LNCaP clone FGC (cell line): ENCODE measurements at regions not wholly inside any gene's neighbourhood (a gene's known extent, or its start where the extent isn't known, plus 50 kb on each side); places are given as distances from the start of the nearest gene placed in this dataset.

Experiments
- DNase-seq: peaks from one replicate; pipeline ENCODE4 v3.0.0-alpha.2; 2011; ENCODE audit warnings: low read depth
- H3K4me3 ChIP-seq: 2 replicates; pipeline ENCODE4 v1.5.1; 2011; ENCODE audit warnings: mild to moderate bottlenecking, low read depth, low read length, control low read depth
- TF ChIP-seq, protein P1 (sequence below): IDR thresholded peaks from 2 replicates; pipeline ENCODE4 v1.5.1; 2012; ENCODE audit warnings: mild to moderate bottlenecking; ENCODE audit not compliant: control insufficient read depth, insufficient read depth; ENCODE audit errors: extremely low read depth

DNA sequence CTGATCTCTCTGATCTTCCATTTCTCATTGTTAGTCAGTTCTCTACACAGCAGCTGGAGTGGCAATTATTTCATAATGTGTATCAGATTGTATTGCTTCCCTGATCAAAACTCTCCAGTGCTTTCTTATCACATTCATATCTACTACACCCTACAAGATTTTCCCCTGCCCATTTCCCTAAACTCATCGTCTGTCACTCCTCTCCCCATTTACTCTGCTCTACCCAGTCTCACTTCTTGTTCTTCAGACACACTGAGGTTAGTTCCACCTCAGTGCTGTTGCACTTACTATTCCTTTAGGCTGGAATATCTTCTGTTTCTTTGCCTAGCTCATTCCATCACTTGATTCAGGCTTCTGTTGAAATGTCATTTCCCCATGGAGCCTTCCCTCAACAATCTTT lies 197.1 kb downstream of the SATB1 start:
- DNase-seq = no peak
- TF ChIP-seq, protein P1, sequence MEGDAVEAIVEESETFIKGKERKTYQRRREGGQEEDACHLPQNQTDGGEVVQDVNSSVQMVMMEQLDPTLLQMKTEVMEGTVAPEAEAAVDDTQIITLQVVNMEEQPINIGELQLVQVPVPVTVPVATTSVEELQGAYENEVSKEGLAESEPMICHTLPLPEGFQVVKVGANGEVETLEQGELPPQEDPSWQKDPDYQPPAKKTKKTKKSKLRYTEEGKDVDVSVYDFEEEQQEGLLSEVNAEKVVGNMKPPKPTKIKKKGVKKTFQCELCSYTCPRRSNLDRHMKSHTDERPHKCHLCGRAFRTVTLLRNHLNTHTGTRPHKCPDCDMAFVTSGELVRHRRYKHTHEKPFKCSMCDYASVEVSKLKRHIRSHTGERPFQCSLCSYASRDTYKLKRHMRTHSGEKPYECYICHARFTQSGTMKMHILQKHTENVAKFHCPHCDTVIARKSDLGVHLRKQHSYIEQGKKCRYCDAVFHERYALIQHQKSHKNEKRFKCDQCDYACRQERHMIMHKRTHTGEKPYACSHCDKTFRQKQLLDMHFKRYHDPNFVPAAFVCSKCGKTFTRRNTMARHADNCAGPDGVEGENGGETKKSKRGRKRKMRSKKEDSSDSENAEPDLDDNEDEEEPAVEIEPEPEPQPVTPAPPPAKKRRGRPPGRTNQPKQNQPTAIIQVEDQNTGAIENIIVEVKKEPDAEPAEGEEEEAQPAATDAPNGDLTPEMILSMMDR = no peak
- H3K4me3 ChIP-seq = no peak overlapping the region

DNA sequence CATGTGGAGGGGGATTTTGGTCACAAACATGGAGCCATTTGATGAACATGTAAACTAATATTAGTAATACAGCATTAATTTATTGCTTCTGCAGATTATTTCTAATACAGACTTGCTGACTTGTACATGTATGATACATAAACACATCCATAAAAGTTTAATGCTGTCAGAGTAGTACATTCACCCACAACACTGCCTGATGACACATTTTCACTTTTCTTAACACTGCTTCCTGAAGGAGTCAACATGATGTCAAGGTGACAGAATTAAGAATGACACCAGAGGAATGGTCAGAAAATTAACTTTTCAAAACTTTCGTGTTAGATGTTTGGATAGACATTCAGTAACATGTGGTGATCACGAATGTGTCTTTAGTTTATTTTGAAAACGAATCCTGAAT lies 199.4 kb downstream of the SATB1 start:
- H3K4me3 ChIP-seq = no peak overlapping the region
- no peak for DNase-seq
- TF ChIP-seq, protein P1 = no peak

DNA sequence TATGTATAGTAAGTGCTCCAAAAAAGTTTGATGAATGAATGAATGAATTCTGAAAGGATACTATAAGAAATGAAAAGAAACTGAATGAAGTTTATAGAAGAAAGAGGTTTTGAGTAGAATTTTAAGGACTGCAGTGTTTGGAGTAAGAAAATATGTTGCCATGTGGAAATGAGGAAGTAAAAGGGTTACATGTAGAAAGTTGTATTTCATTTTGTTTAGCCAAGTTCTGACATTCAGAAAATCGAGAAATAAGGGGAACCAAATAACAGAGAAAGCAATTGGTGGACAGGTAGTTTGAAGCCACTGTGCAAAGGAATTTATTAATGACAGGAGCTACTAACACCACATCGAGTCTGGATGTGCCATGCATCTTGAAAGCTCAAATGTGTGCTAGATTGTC lies 200.7 kb downstream of the SATB1 start:
- TF ChIP-seq, protein P1 = no peak
- DNase-seq = no peak
- no peak overlapping the region for H3K4me3 ChIP-seq

DNA sequence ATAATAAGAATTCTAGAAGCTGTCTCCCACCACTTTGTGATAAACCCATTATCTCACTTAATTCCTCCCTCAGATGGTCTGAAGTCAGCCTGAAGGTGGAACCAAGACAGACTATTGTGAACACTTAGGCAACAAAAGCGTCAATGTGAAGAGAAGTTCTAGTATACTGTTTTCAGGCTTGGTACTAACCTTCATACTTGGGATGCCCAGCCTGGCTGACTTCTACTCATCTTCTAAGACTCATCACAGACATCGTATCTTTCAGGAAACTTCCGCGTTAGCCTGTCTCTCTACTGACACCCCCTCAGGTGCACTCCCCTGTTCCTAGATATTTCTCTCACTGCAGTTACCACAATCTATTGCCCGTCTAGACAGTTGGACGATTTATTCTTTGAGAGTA lies 201.2 kb downstream of the SATB1 start:
- TF ChIP-seq, protein P1 = no peak
- H3K4me3 ChIP-seq = no peak overlapping the region
- no peak for DNase-seq

DNA sequence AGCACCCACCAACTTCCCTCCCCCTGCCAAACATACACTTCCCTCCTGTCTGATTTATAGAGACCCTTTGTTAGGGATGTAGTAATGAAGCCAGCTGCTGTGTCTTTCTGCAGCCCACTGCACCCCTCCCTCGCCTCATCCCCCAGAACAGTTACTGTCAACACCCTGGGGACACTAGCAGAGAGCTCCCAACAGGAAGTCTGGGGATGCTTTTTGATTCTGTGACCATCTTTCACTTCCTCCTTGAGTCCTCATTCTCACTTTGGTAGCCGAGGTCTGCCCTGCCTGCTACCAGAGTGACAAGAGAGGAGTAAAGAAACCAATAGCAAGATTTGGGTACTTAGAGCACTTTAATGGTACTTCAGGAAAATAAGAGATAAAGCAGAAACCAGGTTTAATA lies 201.6 kb downstream of the SATB1 start:
- DNase-seq = no peak
- TF ChIP-seq, protein P1 = no peak

DNA sequence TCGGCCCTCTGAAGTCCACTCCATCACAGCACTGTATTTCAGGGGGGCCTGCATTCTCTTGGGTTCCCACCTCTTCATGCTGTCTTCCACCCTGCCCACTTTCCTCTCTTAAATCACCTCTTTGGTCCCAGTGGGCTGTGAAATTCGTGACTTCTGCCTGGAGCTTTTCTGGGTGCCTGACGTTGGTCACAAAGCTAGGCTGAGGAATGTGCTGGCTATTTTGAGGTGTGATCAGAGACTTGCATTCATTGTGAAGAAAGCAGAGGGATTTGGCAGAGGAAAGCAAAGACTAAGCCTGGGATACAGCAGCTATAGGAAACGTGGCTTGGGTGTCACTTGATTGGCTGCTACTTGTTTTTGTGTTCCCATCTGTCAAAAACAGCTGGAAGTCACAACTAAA lies 202.5 kb downstream of the SATB1 start:
- DNase-seq = no peak
- TF ChIP-seq, protein P1 = no peak
- H3K4me3 ChIP-seq = no peak overlapping the region

More for the DNA sequence above, 201.6 kb downstream of the SATB1 start:
- no peak overlapping the region for H3K4me3 ChIP-seq

DNA sequence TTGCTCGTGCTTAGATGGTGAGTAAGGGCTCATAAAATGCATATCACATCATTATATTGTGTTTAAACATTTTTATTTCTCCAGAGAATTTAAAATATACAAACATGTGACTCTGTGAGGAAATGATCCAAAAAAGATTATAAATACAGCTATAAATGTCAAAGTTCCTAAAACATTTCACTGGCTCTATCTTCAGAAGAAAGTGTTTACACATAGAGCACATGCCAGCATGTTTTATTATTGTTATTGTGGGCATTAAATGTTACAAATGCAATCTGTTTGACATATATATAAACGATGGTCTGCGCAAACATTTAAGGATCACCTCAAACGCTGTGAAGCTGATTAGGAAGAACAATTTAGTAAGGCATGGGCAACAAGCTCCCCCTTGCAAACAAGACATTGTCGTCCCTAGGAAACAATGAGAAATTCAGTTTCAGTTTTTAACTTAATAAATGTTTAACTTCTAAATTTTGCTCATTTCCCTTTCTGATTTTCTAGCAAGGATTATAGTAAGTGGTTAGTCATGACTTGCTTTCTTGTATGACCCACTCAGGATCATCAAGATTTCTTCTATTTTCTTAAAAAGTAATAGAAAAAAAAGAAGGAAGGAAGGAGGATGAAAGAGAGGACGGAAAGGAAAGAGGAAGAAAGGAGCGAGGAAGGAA lies 207.5 kb downstream of the SATB1 start:
- H3K4me3 ChIP-seq = no peak overlapping the region
- TF ChIP-seq, protein P1 = no peak
- DNase-seq = no peak
